NT2/D1 (cell line): ENCODE measurements at regions not wholly inside any gene's neighbourhood (a gene's known extent, or its start where the extent isn't known, plus 50 kb on each side); places are given as distances from the start of the nearest gene placed in this dataset.

Experiments used
- YY1 ChIP-seq: IDR thresholded peaks from 2 replicates; pipeline ENCODE4 v1.6.1; 2011; ENCODE audit not compliant: insufficient read length, insufficient read depth
- ZNF274 ChIP-seq: IDR thresholded peaks from 2 replicates; pipeline ENCODE4 v1.6.1; 2011; ENCODE audit warnings: mild to moderate bottlenecking, low read depth, low read length

- no peak for TF ChIP-seq ZNF274
- no peak for TF ChIP-seq YY1
Measured at GRCh38 chr12:24599736-24600135, 349.2 kb downstream of the BCAT1 start.
